GM19328 (cell line): ENCODE measurements at regions not wholly inside any gene's neighbourhood (a gene's known extent, or its start where the extent isn't known, plus 50 kb on each side); places are given as distances from the start of the nearest gene placed in this dataset.

Source experiments
- ATAC-seq: cut with Tn5 transposase; IDR thresholded peaks from one replicate; pipeline ENCODE4 v1.9.1; 2021; ENCODE audit warnings: mild to moderate bottlenecking, moderate library complexity; ENCODE audit not compliant: unreplicated experiment

DNA sequence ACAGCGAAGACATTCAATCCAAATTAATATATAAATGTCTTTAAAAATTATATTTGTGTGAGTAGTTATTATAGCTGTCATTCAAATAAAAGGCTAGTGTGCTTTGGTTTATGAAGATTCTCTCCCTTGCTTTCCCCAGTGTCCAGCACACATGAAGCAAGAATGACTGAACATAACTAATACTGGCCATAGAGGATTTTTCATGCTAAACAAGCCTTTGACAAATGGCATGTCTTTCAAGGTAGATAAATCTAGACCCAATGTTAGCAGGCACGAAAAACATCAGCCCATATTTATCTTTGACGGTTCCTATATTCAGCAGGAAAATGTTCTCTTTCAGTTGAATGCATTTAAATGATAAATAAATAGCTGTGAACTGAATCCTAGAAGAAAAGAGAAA is 1234.4 kb downstream of the EPHA7 start:
- no peak for ATAC-seq

DNA sequence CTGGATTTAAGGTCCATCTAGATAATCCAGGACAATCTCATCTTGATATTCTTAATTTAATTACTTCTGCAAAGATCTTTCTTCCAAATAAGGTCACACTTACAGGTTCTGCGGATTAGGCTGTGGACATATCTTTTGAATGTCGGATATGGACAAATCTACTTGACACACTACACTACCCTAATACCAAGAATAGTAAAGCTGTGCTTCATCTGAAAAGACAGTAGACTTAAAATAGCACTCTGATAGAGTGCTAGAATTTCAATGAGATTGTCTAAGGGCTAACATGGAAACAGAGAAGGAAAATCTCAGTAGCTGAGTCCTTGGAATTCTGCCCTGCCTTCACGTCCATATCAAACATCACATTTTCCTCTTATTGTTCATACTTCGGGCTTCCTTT is 1238.0 kb downstream of the EPHA7 start:
- ATAC-seq: no peak

DNA sequence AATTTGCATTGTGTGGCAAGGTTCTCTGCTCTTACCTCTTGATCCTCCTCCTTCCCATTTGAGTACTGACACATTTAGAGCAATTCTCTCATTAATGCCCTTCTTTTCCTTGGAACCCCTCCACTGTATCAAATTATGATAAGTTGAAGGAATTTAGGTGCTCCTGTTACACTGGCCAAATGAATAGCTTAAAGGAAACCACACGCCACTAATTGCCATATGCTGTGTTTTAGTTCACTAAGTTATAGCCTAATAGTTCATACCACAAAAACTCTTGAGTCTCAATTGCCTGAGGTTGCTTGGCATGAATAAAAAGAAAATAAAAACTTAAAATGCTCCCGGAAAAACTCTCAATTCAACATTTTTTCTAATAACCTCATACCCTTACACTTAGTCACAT is 1239.3 kb downstream of the EPHA7 start:
- no peak for ATAC-seq

DNA sequence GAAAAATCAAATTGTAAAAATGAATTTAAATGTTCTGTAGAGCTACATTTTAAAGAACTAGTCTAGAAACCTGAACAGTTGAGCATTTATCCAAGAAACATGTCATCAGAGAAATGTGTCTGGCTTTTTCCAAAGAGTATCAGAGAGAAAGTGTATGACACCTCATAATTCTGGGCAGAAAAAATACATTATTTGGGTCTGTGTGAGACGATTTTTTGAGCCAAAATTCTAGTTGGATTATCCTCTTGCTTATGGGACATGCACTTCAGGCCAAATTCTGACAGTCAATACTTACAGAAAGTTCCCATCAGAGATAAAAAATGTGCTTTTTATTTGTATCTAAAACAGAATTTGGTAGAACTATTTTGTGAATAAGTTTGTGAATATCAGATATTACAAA is 1242.7 kb downstream of the EPHA7 start:
- no peak for ATAC-seq

DNA sequence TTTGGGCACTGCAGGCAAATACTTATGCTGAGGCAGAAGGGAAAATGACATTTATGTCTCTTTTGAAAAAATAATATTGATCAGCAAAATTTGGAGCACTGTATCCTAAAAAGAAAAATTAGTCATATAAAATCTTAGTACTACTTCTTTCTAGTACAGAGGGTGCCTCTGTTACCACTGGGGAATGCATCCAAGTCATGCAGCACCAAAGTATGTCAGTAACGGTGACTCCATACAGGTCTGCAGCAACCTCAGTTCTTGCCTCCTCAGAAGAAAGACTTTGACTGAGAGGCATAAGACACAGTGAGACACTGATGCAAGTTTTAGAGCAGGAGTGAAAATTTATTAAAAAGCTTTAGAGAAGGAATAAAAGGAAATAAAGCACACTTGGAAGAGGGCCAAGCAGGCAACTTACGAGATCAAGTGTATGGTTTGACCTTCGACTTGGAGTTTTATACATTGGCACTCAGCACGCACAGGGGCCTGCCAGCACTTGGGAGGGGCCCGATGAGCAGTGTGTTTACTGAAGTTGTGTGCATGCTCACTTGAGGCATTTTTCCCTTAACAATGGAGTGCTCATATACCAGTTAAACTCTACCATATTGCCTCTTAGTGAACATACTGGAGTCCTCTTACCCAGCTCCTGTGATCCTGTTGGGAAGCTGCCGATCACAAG is 1244.8 kb downstream of the EPHA7 start:
- ATAC-seq: no peak

DNA sequence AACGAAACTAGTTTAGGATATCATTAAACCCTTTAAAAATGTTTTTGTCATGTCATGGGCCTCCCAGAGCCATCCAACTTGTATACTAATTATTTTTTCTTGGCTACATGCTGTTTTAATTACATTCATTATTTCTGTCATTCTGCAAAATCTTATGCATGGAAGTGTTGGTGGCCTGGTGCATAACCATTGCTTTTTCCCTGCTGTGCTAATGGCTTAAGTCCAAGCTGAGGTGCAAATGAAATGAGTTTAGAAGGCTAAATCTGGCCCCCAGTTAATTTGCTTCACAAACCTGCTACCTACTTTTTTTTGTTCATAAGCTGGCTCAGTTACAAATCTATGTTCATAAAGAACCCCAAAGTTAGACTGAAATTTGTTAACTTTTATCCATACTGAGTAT is 1249.9 kb downstream of the EPHA7 start:
- no peak for ATAC-seq

DNA sequence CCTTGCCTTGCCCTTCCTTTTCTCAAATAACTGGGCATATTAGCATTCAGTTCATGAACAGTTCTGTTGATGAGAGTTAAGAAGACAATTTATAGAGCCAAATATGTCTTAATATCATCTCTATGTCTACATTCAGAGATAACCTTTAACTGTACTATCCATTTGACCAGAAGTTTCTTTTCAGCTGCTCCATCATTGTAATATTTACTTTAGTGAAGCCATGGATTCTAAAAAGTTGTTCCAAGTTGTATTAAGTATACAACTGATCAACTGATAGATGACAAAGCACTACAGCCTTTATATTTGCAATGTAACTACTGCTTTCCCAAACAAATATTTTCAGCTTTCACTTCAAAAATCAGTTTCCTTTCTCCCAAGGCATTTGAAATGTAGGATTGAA is 1252.7 kb downstream of the EPHA7 start:
- no peak for ATAC-seq

DNA sequence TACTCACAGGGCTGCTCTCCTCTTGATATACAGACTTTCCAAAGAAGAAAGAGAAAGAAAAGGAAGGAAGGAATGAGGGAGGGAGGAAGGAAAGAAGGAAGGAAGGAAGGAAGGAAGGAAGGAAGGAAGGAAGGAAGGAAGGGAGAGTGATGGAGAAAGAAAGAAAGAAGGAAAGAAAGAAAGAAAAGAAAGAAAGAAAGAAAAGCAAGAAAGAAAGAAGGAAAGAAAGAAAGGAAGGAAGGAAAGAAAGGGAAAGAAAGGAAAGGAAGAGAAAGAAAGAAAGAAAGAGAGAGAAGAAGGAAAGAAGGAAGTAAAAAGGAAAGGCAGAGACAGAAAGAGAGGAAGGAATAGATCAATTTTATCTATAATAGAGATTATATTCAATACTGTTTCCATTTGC is 1257.4 kb downstream of the EPHA7 start:
- no peak for ATAC-seq

DNA sequence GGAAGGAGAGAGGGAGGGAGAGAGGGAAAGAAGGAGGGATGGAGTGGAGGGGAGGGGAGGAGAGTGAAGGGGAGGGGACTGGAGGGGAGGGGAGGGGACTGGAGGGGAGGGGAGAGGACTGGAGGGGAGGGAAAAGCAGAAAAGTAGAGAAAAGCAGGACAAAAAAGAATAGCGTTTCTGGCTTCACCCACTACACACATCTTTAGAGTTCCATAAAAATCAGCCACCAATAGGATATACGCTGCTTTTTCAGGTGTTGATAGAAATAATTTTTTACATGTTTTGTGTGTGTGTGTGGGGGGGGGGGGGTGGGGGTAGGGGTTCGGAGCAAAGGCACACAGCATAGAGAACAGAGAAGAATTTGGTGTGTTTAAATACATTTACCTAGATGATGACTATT is 1259.1 kb downstream of the EPHA7 start:
- ATAC-seq: no peak

DNA sequence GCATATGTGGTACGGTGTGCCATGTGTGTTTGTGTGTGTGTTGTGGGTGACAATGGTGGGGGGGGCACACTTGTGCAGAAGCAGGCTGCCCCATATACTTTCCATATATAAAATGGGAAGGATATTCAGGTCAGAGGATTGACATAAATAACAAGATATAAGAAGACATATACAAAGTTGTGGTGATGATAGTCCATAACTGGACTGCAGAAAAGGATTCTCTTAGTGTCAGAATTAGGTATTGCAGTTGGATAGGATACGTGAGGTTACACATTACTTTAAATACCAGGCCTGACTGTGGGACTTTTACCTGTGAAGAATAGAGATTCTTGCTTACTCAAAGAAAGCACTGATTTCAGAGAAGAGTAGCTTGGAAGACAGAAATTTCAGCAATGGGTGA is 1260.3 kb downstream of the EPHA7 start:
- no peak for ATAC-seq

DNA sequence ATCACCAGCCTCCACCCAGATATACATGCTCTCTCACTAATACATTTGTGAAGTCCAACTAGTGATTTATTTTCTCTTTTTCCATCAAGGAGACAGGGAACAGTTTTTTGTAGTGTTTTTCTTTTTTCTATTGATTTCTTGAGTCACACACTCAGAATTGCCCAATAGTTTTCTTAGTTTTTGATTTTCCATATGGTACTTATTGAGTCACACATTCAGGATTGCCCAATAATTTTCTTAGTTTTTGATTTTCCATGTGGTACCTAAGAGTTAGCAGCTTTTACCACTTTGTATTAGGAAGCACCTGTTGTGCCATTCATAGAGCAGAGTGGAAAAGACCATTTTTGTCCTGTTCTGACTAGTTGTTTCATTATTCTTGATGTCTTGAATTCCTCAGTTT is 1268.8 kb downstream of the EPHA7 start:
- ATAC-seq: no peak

DNA sequence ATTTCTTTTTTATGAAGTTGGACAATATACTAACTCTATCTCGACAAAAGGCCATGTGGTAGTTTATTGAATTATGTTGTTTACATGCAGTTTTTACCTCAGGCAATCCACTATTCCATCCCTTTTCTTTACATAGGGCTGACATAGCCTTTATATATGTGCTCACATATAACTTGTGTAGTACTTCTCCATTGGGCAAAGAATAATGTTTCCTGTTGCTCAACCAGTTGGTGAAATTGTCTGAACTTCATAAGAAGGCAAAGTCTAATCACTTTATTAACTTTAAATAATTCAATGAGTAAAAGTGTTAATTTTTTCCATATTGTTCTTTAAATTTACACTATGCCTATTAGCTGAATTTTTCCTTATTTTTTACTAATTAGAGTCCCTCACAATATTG is 1272.1 kb downstream of the EPHA7 start:
- ATAC-seq: no peak

DNA sequence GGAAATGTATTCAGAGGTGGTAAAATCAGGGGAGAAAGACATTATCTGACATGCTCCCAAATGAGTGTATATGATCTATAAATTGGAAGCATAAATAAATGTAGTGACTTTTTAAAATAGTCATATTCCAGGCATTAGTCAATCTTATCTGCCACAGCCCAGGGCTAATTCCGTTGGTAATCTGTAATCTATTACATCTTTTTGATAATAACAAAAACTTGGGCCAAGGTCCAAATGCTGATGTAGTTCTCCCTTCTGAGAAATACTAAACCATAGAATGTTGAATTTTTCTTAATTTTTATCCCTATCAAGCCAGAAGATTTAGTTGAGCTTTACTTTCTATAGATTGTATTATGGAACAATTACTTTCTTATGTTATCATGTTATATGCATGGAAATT is 1279.8 kb downstream of the EPHA7 start:
- no peak for ATAC-seq

DNA sequence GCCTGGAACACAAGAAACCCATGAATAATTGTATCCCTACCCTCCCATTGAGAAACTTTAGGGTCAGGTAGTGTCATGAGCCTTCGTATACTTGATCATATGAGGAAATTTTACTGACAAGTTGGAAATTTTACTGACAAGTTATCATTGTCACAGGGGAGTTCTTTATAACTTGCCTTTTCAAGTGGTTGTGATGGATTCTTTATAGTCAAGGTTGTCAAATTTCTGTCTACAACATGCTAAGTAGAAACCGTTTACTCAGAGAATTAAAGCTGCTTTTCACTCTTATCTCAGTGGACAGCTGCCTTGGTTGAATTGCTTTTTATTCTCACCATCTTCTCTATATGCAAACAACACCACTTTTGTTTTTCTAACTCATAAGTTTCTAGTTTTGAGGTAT is 1286.4 kb downstream of the EPHA7 start:
- ATAC-seq: no peak

DNA sequence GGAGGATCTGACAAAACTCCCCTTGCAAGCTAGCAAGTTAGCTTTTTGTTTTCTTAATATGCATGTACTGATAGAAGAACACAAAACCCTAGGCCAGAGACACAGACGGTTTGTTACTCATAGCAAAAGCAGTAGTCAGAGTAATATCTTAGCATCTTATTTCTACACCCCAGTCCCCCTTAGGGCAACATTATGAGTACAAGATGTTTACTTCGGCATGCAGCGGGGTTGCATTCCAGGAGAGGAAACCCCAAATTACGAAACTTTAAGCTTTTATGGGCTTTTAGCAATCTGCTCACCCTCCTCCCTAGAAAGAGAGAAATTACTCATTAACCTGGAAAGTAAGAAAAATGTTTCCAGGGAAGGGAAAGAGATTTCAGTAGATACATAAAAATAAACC is 1286.9 kb downstream of the EPHA7 start:
- ATAC-seq: no peak

DNA sequence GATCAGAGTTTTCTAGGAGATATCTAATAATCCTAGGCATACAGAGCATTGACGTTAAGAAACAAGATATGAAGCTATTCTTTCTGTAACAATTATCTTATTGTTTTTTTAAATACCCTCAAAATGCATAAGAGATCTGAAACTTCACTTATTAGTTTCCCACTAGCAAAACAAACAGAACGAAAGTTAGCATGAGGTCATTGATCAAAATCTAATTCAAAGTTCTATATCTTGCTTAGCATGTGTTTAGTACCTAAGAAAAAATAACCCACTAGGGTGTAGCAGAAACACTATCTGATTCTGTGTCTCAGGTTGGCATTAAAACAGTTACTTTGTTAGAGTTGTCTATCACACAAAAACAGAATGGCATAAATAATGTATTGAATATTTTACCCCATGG is 1288.4 kb downstream of the EPHA7 start:
- no peak for ATAC-seq

DNA sequence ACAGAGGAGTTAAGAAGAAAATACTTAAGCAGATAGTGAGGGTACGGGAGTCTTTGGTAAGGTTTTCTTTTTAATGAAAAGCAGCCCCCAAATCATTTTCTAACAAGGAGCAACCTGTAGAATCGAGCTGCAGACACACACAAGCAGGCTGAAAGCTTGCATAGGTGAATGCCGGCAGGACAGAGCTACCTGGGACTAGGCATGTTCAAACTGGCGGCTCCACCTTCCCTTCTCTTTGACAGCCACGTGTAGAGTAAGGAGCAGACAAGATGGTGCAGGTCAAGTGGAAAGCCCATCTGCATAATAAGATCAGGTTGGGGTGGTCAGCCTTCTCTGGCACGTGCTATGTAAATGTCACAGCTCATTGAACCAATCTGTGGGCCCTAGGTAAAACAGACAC is 1292.4 kb downstream of the EPHA7 start:
- ATAC-seq: no peak

DNA sequence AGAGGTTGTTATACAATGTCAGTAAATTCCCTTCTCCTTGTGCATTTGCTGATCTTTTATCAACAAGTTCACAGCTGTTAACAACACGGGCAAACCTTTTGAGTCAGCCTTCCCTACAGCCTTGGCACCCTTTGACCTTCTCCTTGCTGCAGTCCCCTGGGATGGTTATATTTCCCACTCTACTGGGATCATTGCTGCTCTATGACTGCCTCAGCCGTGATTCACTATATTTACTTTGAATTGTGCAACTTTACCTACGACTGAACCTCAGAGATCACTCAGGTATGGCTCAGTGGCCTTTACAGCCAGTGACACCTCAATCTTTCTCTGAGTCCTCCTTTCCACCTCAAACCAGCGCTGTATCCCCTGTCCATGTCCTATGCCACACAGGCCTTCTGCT is 1293.3 kb downstream of the EPHA7 start:
- no peak for ATAC-seq

DNA sequence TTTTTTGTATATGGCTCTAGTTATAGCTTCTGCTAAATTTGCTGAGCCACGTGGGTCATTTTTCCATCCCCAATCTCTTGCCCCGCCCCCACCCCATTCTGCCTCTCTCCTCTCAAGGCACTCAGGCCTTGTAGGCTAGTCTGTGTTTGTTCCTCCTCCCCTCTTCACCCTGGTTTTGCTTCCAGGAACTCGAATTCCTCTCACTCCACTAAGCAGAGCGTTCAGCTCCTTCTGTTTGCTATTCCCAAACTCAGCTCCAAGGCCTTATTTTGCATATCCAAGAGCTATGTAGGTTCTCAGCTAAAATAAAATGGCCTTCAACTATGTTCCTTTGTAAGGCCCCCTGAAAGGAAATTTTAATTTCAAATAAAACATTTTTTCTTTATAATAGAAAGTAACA is 1293.7 kb downstream of the EPHA7 start:
- ATAC-seq: no peak

DNA sequence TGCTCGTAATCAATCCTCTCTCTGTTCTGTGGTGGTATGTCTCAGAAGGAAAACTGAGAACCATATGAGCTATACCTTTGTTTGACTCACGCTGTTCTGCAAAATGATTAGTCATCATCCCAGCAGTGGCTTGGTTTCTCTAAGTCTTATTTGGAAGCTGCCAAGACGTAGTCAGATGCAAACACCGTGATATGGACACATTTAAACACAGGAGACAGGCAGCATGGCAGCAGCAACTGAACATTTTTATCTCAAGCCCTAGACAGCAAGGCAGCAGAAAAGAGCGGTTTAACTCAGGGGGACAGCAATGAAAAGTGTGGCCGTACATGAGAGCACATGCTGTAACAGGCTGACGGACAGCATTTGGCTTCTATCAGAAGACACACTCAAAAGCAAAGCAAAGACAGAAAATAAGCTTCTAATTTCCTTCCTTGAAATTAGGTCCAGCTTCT is 1295.1 kb downstream of the EPHA7 start:
- ATAC-seq: no peak

DNA sequence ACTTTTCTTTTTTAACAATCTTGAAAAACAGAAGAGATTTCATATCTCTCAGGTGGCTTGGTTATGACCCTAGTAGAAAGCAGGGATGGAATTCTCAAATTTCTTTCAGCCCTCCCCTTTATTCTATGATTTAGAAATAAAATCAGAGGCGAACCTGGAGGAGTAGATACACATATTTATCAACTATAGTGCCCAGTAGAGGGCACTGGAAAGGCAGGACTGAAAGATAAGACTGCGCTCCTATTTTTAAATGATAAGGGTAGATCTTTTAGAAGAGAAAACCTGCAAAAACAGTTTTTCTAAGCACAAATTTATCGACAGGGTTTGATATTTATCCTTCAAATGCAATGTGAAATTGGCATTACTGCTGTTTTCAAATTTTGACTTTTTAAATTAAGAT is 1296.6 kb downstream of the EPHA7 start:
- no peak for ATAC-seq

DNA sequence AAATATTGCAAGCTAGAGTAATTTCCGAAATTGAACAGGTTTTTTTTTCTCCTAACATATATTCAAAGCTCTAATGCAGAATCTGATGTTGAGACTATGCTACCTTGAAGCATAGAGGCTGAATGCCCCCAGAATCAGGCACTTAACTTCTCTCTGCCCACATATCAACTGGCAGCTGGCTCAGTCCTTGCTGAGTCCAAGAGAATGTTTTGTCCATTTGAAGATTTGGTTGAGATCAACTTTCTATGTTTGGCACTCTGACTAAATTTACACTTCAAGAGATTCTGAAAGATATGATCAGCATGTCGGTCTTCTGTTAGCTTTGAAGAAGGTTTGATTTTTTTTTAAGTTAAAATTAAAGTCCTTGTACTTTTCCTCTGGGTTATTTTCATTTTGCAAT is 1298.1 kb downstream of the EPHA7 start:
- no peak for ATAC-seq

DNA sequence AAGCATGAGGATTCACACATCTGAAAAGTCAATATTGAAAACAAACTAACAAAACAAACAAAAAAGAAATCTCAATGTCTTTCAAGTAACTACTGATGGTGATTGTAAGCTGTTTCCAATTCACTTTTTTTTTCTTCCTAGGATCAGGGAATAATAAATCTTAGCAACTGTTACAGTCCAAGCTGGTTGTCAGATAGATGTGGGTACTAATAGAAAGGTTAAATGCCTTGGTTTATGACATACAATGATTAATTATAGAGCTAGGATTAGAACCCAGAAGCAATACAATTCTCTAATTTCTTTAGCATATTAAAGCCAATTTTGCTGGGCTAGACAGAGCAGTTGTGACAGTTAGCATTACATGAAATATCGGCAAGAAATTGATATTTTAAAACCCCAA is 1301.6 kb downstream of the EPHA7 start:
- ATAC-seq: no peak

DNA sequence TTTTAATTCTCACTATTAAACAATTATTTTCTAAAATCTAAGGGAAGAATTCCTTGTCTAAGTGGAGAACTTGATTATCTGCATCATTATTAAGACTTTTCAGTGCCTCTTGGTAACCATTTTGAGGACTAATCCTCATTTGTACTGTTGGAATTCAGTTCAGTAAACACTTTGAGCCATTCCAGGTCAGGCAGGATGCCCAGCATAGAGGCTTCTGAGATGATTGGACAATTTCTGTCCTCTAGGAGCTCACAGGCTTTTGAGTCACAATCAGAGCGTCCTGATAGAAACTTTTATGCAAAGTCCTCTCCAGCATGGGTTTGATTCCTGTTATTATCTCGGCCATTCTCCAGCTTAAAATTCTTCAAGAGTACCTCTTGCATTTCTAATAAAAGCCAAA is 1304.6 kb downstream of the EPHA7 start:
- no peak for ATAC-seq
